ENCODE measurements at regions not wholly inside any gene's neighbourhood (a gene's known extent, or its start where the extent isn't known, plus 50 kb on each side); places are given as distances from the start of the nearest gene placed in this dataset.

DNA sequence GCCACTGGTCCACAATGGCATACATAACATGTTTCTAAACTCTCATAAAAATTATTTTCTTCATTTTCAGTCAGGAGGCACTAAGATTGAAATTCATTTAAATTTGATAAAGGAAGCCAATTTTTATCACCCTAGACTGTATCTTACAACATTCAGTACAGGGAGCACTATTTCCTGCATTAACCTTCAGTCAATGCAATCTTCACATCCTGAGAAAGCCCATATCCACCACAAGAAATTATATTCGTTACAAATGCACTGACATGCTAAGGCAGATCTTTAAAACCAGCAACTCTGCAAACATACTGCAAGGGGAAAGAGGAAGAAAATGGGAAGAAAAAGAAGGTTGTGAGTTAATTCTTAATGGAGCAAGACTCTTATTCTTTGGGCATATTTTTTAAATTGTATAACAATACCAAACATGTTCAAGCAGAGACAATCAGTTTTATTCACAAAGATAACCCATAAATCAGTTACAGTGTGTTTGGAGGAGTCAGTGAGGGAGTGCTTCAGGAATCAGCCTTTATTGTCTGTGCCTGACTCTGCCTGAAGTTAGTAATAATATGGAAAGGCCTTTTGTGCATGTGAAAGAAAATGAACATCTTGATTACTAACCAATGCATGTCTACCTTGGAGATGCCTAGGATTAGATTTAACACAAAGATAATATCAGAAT lies 370.1 kb downstream of the FBXO15 start:
- Histone ChIP-seq H3K4me1 (ENCODE audit: control insufficient read depth in 1 of 2, insufficient read depth in 2 of 2, low read length in 2 of 2) (no peaks in the 10 kb centered on the region), H3K27me3 (ENCODE audit: control insufficient read depth in 1 of 2, insufficient read depth in 2 of 2, low read length in 1 of 2) (no peaks in the 10 kb centered on the region), H3K9me3 (ENCODE audit: control insufficient read depth, low read length) (no peaks in the 10 kb centered on the region), H3K27ac (ENCODE audit: low read depth in 1 of 2, low read length in 2 of 2) (no peak overlapping the region), H3K36me3 (ENCODE audit: control insufficient read depth in 1 of 2, insufficient read depth in 2 of 2, low read length in 1 of 2) (no peaks in the 10 kb centered on the region), H3K4me3 (ENCODE audit: low read length in 2 of 2) (no peak overlapping the region)
- ATAC-seq (ENCODE audit: low FRiP score) (no peak), DNase-seq (no peak)
- WGBS, 2 donors, result 71 to 79% methylated on average over 1 of the region's 1 CpG
- intact Hi-C loops (cut with DNase I), result no loop called here

DNA sequence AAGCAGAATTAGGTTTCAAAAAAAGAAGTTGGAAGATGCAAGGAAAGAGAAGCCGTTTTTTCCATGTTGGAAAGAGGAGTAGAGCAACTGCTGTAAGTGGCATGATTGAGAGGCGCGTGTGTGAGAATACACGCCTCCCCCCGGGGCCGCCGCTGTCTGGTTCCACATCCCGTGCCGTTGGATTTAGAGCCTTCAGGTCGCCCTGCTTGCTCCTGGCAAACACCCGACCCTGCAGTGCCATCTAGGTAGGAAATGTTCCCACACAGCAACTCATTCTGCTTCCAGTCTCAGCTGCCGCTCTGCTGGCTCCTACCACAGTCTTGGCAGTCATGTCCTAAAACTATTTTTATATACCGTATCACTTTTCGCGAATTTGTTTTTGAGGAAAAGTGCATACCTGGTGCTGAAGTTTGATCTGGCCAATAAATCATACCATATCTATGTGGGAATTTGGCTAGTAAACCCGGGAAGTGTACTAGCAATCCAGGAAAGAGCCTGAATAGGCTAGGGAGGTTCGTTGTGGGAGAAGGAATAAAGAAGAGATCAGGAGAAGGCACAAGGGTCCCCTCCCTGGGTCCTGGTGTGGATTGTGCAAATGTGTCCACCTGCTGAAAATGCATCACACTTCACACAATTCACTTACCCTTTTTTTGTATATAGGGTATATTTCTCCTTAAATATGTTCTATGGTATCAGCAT lies 372.7 kb downstream of the FBXO15 start:
- Histone ChIP-seq H3K4me1 (ENCODE audit: control insufficient read depth in 1 of 2, insufficient read depth in 2 of 2, low read length in 2 of 2) (no peaks in the 10 kb centered on the region), H3K36me3 (ENCODE audit: control insufficient read depth in 1 of 2, insufficient read depth in 2 of 2, low read length in 1 of 2) (no peaks in the 10 kb centered on the region), H3K27me3 (ENCODE audit: control insufficient read depth in 1 of 2, insufficient read depth in 2 of 2, low read length in 1 of 2) (no peaks in the 10 kb centered on the region), H3K9me3 (ENCODE audit: control insufficient read depth, low read length) (no peaks in the 10 kb centered on the region), H3K27ac (ENCODE audit: low read depth in 1 of 2, low read length in 2 of 2) (no peak overlapping the region), H3K4me3 (ENCODE audit: low read length in 2 of 2) (no peak overlapping the region)
- 10 to 16% methylated on average over 17 of the region's 17 CpGs for WGBS, 2 donors
- intact Hi-C loops (cut with DNase I), result no loop called here
- ATAC-seq (ENCODE audit: low FRiP score), result no peak
- no peak for DNase-seq

DNA sequence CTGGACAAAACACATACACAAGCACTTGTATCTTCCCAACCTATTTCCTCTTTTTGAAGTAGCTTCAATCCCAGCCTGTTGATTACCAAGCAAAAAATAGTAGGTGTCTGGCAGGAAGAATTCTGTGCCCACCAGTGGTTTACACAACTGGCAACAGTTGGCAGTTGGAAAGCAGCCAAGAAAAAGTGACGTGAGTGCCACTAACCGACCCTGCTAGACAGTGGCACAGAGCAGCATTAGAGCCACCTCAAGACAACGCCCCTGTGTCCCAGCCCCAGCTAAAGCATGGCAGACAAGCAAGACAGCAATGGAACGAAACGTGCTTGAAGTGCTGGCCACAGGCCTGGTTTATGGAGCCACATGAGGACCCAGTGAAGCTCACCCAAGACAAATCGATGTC lies 379.6 kb downstream of the FBXO15 start:
- ATAC-seq (ENCODE audit: low FRiP score), result no peak
- H3K4me1 ChIP-seq (ENCODE audit: control insufficient read depth in 1 of 2, insufficient read depth in 2 of 2, low read length in 2 of 2), result no peaks in the 10 kb centered on the region
- 52 to 53% methylated on average over 6 of the region's 6 CpGs for WGBS, 2 donors

DNA sequence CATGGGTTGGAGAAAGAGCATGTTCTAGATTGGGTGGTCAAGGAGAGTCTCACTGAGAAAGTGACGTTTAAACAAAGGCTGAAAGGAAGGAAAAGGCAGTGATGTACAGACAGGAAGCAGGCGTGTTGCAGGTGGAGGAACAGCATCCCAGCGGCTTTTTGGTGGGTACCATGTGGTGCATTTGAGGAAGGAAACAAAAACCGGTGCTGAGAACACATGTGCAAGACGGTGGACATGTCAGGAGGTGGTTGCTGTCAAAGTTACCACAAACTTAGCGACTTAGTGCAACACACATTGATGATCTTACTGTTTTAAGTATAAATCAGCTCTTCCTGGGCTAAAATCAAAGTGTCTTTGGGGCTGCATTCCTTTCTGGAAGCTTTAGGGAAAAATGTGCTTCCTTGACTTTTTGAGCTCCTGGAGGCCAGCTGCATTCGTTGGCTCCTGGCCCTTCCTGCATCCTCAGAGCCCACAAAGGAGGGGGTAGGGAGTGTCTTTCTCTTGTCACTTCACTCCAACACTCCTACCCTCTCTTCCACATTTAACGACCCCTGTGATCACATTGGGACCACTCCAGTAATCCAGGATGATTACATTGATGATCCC lies 380.6 kb downstream of the FBXO15 start:
- H3K36me3 ChIP-seq (ENCODE audit: control insufficient read depth in 1 of 2, insufficient read depth in 2 of 2, low read length in 1 of 2), result no peaks in the 10 kb centered on the region
- no peaks in the 10 kb centered on the region for H3K27me3 ChIP-seq (ENCODE audit: control insufficient read depth in 1 of 2, insufficient read depth in 2 of 2, low read length in 1 of 2)
- 65 to 69% methylated on average over 8 of the region's 8 CpGs for WGBS, 2 donors
- peaks cover 2% of the 10 kb centered on the region for H3K9me3 ChIP-seq (ENCODE audit: control insufficient read depth, low read length)
- no peaks in the 10 kb centered on the region for H3K4me1 ChIP-seq (ENCODE audit: control insufficient read depth in 1 of 2, insufficient read depth in 2 of 2, low read length in 2 of 2)
- no peak for DNase-seq
- intact Hi-C loops (cut with DNase I), result no loop called here
- no peak overlapping the region for H3K4me3 ChIP-seq (ENCODE audit: low read length in 2 of 2)
- ATAC-seq (ENCODE audit: low FRiP score), result no peak
- H3K27ac ChIP-seq (ENCODE audit: low read depth in 1 of 2, low read length in 2 of 2), result no peak overlapping the region

More for the DNA sequence above, 379.6 kb downstream of the FBXO15 start:
- DNase-seq, result no peak
- intact Hi-C loops (cut with DNase I), result no loop called here
- Histone ChIP-seq H3K36me3 (ENCODE audit: control insufficient read depth in 1 of 2, insufficient read depth in 2 of 2, low read length in 1 of 2) (no peaks in the 10 kb centered on the region), H3K27ac (ENCODE audit: low read depth in 1 of 2, low read length in 2 of 2) (no peak overlapping the region), H3K4me3 (ENCODE audit: low read length in 2 of 2) (no peak overlapping the region), H3K27me3 (ENCODE audit: control insufficient read depth in 1 of 2, insufficient read depth in 2 of 2, low read length in 1 of 2) (no peaks in the 10 kb centered on the region), H3K9me3 (ENCODE audit: control insufficient read depth, low read length) (no peaks in the 10 kb centered on the region)

DNA sequence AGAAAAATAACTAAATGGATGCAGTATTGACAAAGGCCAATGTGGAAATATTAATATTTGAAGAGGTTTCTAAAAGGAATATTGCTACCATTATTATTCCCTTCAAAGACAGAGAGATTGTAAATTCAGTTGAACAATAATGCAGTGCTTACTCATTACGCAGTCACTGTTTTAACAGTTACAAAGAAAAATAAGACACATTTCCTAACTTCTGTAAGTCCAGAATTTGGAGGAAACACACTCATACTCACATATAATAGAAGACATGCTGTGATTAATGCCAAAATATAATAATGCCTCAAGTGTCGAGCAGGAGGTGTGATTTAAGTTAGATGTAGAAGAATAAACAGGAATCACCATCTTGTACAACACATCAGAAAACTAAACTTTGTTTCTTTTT lies 389.2 kb downstream of the FBXO15 start:
- H3K4me3 ChIP-seq (ENCODE audit: low read length in 2 of 2), result no peak overlapping the region
- DNase-seq (no peak), ATAC-seq (ENCODE audit: low FRiP score) (no peak)
- H3K36me3 ChIP-seq (ENCODE audit: control insufficient read depth in 1 of 2, insufficient read depth in 2 of 2, low read length in 1 of 2), result no peaks in the 10 kb centered on the region
- H3K27ac ChIP-seq (ENCODE audit: low read depth in 1 of 2, low read length in 2 of 2), result no peak overlapping the region
- intact Hi-C loops (cut with DNase I), result no loop called here
- H3K27me3 ChIP-seq (ENCODE audit: control insufficient read depth in 1 of 2, insufficient read depth in 2 of 2, low read length in 1 of 2), result no peaks in the 10 kb centered on the region
- no peaks in the 10 kb centered on the region for H3K4me1 ChIP-seq (ENCODE audit: control insufficient read depth in 1 of 2, insufficient read depth in 2 of 2, low read length in 2 of 2)
- WGBS, 2 donors, result 76 to 77% methylated on average over 2 of the region's 2 CpGs
- H3K9me3 ChIP-seq (ENCODE audit: control insufficient read depth, low read length), result peaks cover 2% of the 10 kb centered on the region

DNA sequence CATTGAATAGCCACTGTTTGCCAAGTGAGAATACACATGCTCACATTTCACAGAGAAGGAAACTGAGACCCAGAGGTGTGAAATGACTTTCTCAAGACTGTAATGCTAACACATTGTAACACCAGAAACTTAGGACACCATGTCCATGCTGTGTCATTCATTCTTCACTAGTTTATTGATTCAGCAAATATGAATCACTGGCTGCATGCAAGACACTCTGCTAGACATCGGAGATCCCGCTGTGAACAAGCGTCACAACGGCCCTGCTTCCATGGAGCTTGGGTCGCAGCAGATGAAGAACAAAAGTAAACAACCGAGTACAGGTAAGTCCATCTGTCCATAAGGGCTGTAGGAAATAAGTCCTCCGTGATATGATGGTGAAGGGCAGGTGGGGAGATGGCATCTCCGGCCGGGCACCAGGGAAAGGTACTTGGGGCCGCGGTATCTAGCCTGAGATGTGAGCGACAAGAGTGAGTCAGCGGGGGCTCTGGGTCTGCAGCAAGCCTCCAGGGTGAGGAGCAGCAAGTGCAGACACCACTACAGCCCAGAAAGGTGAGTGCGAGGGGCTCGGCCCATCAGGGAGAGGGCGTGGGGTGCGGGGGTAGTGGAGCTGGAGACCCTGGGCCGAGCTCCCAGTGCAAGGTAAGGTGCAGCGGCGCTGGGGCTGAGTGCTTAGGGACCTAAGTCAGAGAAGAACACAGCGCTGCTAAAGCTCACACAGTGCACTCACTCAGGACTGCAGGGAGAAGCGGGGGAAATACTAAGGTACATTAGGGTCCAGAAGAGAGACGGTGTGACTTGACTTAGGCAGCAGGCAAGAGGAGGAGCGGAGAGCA lies 391.2 kb downstream of the FBXO15 start:
- H3K27me3 ChIP-seq (ENCODE audit: control insufficient read depth in 1 of 2, insufficient read depth in 2 of 2, low read length in 1 of 2), result no peaks in the 10 kb centered on the region
- H3K4me1 ChIP-seq (ENCODE audit: control insufficient read depth in 1 of 2, insufficient read depth in 2 of 2, low read length in 2 of 2), result no peaks in the 10 kb centered on the region
- WGBS, 2 donors, result 87 to 91% methylated on average over 24 of the region's 24 CpGs

DNA sequence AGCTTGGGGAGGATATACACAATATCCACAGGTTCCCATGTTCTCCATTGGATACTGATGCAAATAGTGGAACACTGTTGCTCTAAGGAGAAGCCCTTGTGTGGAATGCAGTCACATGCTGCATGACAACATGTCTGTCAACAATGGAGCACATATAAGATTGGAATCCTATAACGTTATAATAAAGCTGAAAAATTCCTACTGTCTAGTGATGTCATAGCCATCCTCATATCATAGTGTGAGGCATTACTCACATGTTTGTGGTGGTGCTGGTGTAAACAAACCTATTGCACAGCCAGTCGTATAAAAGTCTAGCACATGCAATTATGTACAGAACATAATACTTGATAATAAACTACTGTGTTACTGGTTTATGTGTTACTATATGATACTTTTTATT lies 394.7 kb downstream of the FBXO15 start:
- H3K9me3 ChIP-seq (ENCODE audit: control insufficient read depth, low read length), result no peaks in the 10 kb centered on the region
- no peaks in the 10 kb centered on the region for H3K27me3 ChIP-seq (ENCODE audit: control insufficient read depth in 1 of 2, insufficient read depth in 2 of 2, low read length in 1 of 2)
- ATAC-seq (ENCODE audit: low FRiP score) (no peak), DNase-seq (no peak)
- no peak overlapping the region for H3K4me3 ChIP-seq (ENCODE audit: low read length in 2 of 2)
- 44 to 52% methylated on average over 2 of the region's 2 CpGs for WGBS, 2 donors
- intact Hi-C loops (cut with DNase I), result no loop called here
- H3K4me1 ChIP-seq (ENCODE audit: control insufficient read depth in 1 of 2, insufficient read depth in 2 of 2, low read length in 2 of 2), result no peaks in the 10 kb centered on the region
- H3K36me3 ChIP-seq (ENCODE audit: control insufficient read depth in 1 of 2, insufficient read depth in 2 of 2, low read length in 1 of 2), result no peaks in the 10 kb centered on the region
- H3K27ac ChIP-seq (ENCODE audit: low read depth in 1 of 2, low read length in 2 of 2), result no peak overlapping the region

More for the DNA sequence above, 391.2 kb downstream of the FBXO15 start:
- H3K27ac ChIP-seq (ENCODE audit: low read depth in 1 of 2, low read length in 2 of 2), result no peak overlapping the region
- H3K36me3 ChIP-seq (ENCODE audit: control insufficient read depth in 1 of 2, insufficient read depth in 2 of 2, low read length in 1 of 2), result no peaks in the 10 kb centered on the region
- no peak overlapping the region for H3K4me3 ChIP-seq (ENCODE audit: low read length in 2 of 2)
- peak in 1 of 2 donors; percentile 68 for DNase-seq
- intact Hi-C loops (cut with DNase I), result no loop called here
- no peak for ATAC-seq (ENCODE audit: low FRiP score)
- no peaks in the 10 kb centered on the region for H3K9me3 ChIP-seq (ENCODE audit: control insufficient read depth, low read length)

DNA sequence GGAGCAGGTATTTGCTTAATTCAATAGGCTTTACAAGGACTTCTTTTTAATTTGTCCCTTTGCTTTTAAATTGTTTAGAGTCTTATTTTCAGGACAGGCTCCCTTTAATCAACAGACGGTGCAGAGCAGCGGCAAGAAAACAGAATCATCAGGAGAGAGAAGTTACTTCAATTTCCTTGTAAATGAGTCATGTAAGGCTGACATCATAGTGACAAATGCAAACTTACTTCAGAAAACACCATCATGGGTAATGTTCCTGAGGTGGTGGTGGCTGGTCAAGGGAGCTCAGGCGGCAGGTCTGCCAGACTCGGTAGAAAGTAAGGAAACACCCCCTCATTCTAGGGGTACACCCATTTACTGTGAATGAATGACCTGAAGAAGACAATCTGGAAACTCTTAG lies 395.1 kb downstream of the FBXO15 start:
- Histone ChIP-seq H3K27ac (ENCODE audit: low read depth in 1 of 2, low read length in 2 of 2) (no peak overlapping the region), H3K9me3 (ENCODE audit: control insufficient read depth, low read length) (no peaks in the 10 kb centered on the region), H3K4me3 (ENCODE audit: low read length in 2 of 2) (no peak overlapping the region), H3K36me3 (ENCODE audit: control insufficient read depth in 1 of 2, insufficient read depth in 2 of 2, low read length in 1 of 2) (no peaks in the 10 kb centered on the region), H3K4me1 (ENCODE audit: control insufficient read depth in 1 of 2, insufficient read depth in 2 of 2, low read length in 2 of 2) (no peaks in the 10 kb centered on the region), H3K27me3 (ENCODE audit: control insufficient read depth in 1 of 2, insufficient read depth in 2 of 2, low read length in 1 of 2) (no peaks in the 10 kb centered on the region)
- DNase-seq (no peak), ATAC-seq (ENCODE audit: low FRiP score) (no peak)
- WGBS, 2 donors, result 78 to 79% methylated on average over 4 of the region's 4 CpGs
- intact Hi-C loops (cut with DNase I), result no loop called here

Measured in aorta (tissue), 5 donors.